K562 (cell line): ENCODE measurements at regions not wholly inside any gene's neighbourhood (a gene's known extent, or its start where the extent isn't known, plus 50 kb on each side); places are given as distances from the start of the nearest gene placed in this dataset.

Source experiments
- ATAC-seq: fragments of 200-7000 bp; cut with Tn5 transposase; 3 replicates; pipeline ENCODE4 v1.9.1; 2020; ENCODE audit warnings: moderate library complexity
- BruUV-seq: library from RNA; stranded (reverse); fragments of 400-500 nt; replicated peaks from 2 replicates; lab custom pipeline; 2021; lab: Mats Ljungman, UMichigan
- CTCF ChIA-PET: fragments of 300-600 bp; formaldehyde crosslinking; extraction: SDS; loops from one replicate; lab custom pipeline; 2021; ENCODE audit warnings: low intra/inter-chr PET ratio; lab: Yijun Ruan, JAX
- POLR2A ChIA-PET: fragments of 300-600, 350-650 bp; sonication (Branson Sonifier 250); formaldehyde crosslinking; extraction: SDS; loops from one replicate; lab custom pipeline; 2021; ENCODE audit warnings: antibody characterized with exemption, inconsistent platforms; lab: Yijun Ruan, JAX
- DNase-seq, 4 experiments: peaks; one replicate each; pipeline versions ENCODE4 v3.0.0 to v3.0.0-alpha.2; 2011 to 2018; ENCODE audit warnings: low spot score in 3 of 4, mixed read lengths in 3 of 4; ENCODE audit errors: extremely low read depth in 1 of 4
- FAIRE-seq: peaks from 2 replicates; lab custom pipeline; 2011; peaks lifted over from hg19 to GRCh38; lab: Jason Lieb, UNC
- H2AFZ ChIP-seq: 2 replicates; pipeline ENCODE4 v1.6.0; 2011; ENCODE audit warnings: low read depth, low read length, control low read depth, inconsistent platforms
- H3K27ac ChIP-seq: fragments of 200-600 bp; 3 replicates; pipeline ENCODE4 v1.8.0; 2011; ENCODE audit warnings: low read depth, mild to moderate bottlenecking, control low read depth, inconsistent platforms, low read length, moderate library complexity, mixed read lengths; ENCODE audit errors: extremely low read depth
- H3K27me3 ChIP-seq, 2 experiments: fragments of 300-600 bp in 1 of 2; 2 replicates in 1 of 2; 3 replicates in 1 of 2; pipeline versions ENCODE4 v1.6.0 to v1.8.0; 2011; ENCODE audit warnings: inconsistent platforms in 2 of 2, low read length in 2 of 2, mild to moderate bottlenecking in 1 of 2, mixed read lengths in 1 of 2, moderate library complexity in 1 of 2; ENCODE audit not compliant: control insufficient read depth in 2 of 2, insufficient read depth in 2 of 2
- H3K36me3 ChIP-seq: fragments of 300-600 bp; 3 replicates; pipeline ENCODE4 v1.8.0; 2011; ENCODE audit warnings: mild to moderate bottlenecking, low read length, inconsistent platforms; ENCODE audit not compliant: control insufficient read depth, insufficient read depth
- H3K4me1 ChIP-seq, 2 experiments: fragments of 200-600 bp in 1 of 2; replicated peaks in 1 of 2; 2 replicates in 1 of 2; 3 replicates in 1 of 2; pipeline versions ENCODE4 v1.5.1 to v1.8.0; 2011; ENCODE audit warnings: inconsistent platforms in 2 of 2, low read length in 2 of 2, mild to moderate bottlenecking in 1 of 2, mixed read lengths in 1 of 2, moderate library complexity in 1 of 2; ENCODE audit not compliant: control insufficient read depth in 2 of 2, insufficient read depth in 2 of 2
- H3K4me2 ChIP-seq: 2 replicates; pipeline ENCODE4 v1.6.1; 2011; ENCODE audit warnings: low read length, control low read depth, inconsistent platforms, mixed read lengths; ENCODE audit not compliant: insufficient read depth
- H3K4me3 ChIP-seq: fragments of 200-600 bp; sonication (generic), shearing (Covaris generic); 2 replicates; pipeline ENCODE4 v1.5.1; 2016; ENCODE audit warnings: control low read depth, inconsistent platforms
- H3K79me2 ChIP-seq: fragments of 200-600 bp; 3 replicates; pipeline ENCODE4 v1.8.0; 2011; ENCODE audit warnings: low read length, inconsistent platforms; ENCODE audit not compliant: control insufficient read depth, insufficient read depth
- H3K9ac ChIP-seq, 2 experiments: 2 replicates each; pipeline versions ENCODE4 v1.6.0 to v1.6.1; 2011; ENCODE audit warnings: low read depth in 2 of 2, low read length in 2 of 2, control low read depth in 1 of 2, inconsistent platforms in 1 of 2, mild to moderate bottlenecking in 1 of 2, mixed read lengths in 1 of 2; ENCODE audit not compliant: insufficient read depth in 1 of 2
- H3K9me1 ChIP-seq: one replicate; pipeline ENCODE4 v1.6.0; 2011; ENCODE audit warnings: inconsistent platforms, mild to moderate bottlenecking, low read length, moderate library complexity; ENCODE audit not compliant: control insufficient read depth, insufficient read depth
- H3K9me3 ChIP-seq: replicated peaks from 2 replicates; pipeline ENCODE4 v1.5.1; 2011; ENCODE audit warnings: low read depth, low read length, inconsistent platforms; ENCODE audit not compliant: control insufficient read depth, insufficient read depth
- H4K20me1 ChIP-seq: replicated peaks from 2 replicates; pipeline ENCODE4 v1.6.1; 2011; ENCODE audit warnings: low read length, inconsistent platforms, mixed read lengths; ENCODE audit not compliant: control insufficient read depth, insufficient read depth
- ADNP ChIP-seq: fragments of 200-800 bp; sonication (Bioruptor generic); IDR thresholded peaks from 2 replicates; pipeline ENCODE4 v1.6.1; 2016; ENCODE audit warnings: missing genetic modification characterization, missing compliant biosample characterization
- CTCFL ChIP-seq: IDR thresholded peaks from 2 replicates; pipeline ENCODE4 v1.6.1; 2011; ENCODE audit warnings: borderline replicate concordance, low read depth, mild to moderate bottlenecking, moderate library complexity, low read length; ENCODE audit not compliant: insufficient read depth, poor library complexity, severe bottlenecking
- FOXP1 ChIP-seq: sonication (generic); formaldehyde crosslinking; IDR thresholded peaks from 2 replicates; pipeline ENCODE4 v1.8.0; 2022; ENCODE audit warnings: mild to moderate bottlenecking, missing genetic modification reagents
- MCM3 ChIP-seq: fragments of 450-650 bp; IDR thresholded peaks from 2 replicates; pipeline ENCODE4 v1.6.1; 2016
- NCOA2 ChIP-seq, 2 experiments: fragments of 450-650 bp; IDR thresholded peaks; 2 replicates each; pipeline ENCODE4 v1.6.1; 2018; ENCODE audit warnings: mild to moderate bottlenecking in 2 of 2, moderate library complexity in 1 of 2; ENCODE audit not compliant: partially characterized antibody in 2 of 2
- RBFOX2 ChIP-seq: fragments of 200-400 bp; formaldehyde crosslinking; IDR thresholded peaks from 2 replicates; pipeline ENCODE4 v1.6.1; 2017; ENCODE audit warnings: low read depth, mild to moderate bottlenecking, low read length, moderate library complexity
- RBM34 ChIP-seq: fragments of 200-400 bp; formaldehyde crosslinking; IDR thresholded peaks from 2 replicates; pipeline ENCODE4 v1.6.1; 2018; ENCODE audit warnings: low read length, borderline replicate concordance; ENCODE audit not compliant: insufficient read depth
- RBM39 ChIP-seq: fragments of 200-400 bp; formaldehyde crosslinking; optimal IDR thresholded peaks from 2 replicates; pipeline ENCODE3; 2018; ENCODE audit warnings: low read depth, low read length
- RHOXF2B ChIP-seq: fragments of 250-450 bp; sonication (Bioruptor Pico); conservative IDR thresholded peaks from 2 replicates; pipeline ENCODE4 v1.5.1; 2021
- TAF1 ChIP-seq: IDR thresholded peaks from 2 replicates; pipeline ENCODE4 v1.6.1; 2011; ENCODE audit warnings: mild to moderate bottlenecking, low read length, moderate library complexity; ENCODE audit not compliant: insufficient read depth, control insufficient read depth, severe bottlenecking; ENCODE audit errors: extremely low read depth
- ZBTB9 ChIP-seq: fragments of 450-650 bp; formaldehyde crosslinking; IDR thresholded peaks from 2 replicates; pipeline ENCODE4 v1.4.0; 2020; ENCODE audit warnings: mild to moderate bottlenecking, moderate library complexity
- ZNF347 ChIP-seq: fragments of 450-650 bp; formaldehyde crosslinking; IDR thresholded peaks from 2 replicates; pipeline ENCODE4 v1.4.0; 2020; ENCODE audit warnings: low read depth, mild to moderate bottlenecking, moderate library complexity
- ZNF583 ChIP-seq: fragments of 250-450 bp; sonication (Bioruptor Pico); IDR thresholded peaks from 2 replicates; pipeline ENCODE4 v1.4.0; 2020
- ZNF717 ChIP-seq: fragments of 250-450 bp; sonication (Bioruptor Pico); IDR thresholded peaks from 2 replicates; pipeline ENCODE4 v1.5.0; 2021
- ZNF79 ChIP-seq: fragments of 250-450 bp; sonication (Bioruptor Pico); IDR thresholded peaks from 2 replicates; pipeline ENCODE4 v1.4.0; 2020; ENCODE audit warnings: low read depth, mild to moderate bottlenecking, moderate library complexity
- WGBS: fragments of 100-300 bp; shearing (Covaris generic); methylation state at CpG from one replicate; pipeline ENCODE4 v1.1.6; 2016; ENCODE audit warnings: low coverage, mixed read lengths; ENCODE audit not compliant: insufficient coverage; ENCODE audit errors: missing lambda C conversion rate; 5-methylcytosine and 5-hydroxymethylcytosine counted together
- in situ Hi-C: fragments of 300-500 bp; cut with MboI; formaldehyde crosslinking; loops from 4 replicates; pipeline ENCODE4 v1.15.0; 2018; ENCODE audit warnings: inconsistent platforms, mixed read lengths
- intact Hi-C: fragments of 100-400 bp; cut with micrococcal nuclease; formaldehyde crosslinking; loops from 2 replicates; pipeline ENCODE4 v1.14.2; 2022

DNA sequence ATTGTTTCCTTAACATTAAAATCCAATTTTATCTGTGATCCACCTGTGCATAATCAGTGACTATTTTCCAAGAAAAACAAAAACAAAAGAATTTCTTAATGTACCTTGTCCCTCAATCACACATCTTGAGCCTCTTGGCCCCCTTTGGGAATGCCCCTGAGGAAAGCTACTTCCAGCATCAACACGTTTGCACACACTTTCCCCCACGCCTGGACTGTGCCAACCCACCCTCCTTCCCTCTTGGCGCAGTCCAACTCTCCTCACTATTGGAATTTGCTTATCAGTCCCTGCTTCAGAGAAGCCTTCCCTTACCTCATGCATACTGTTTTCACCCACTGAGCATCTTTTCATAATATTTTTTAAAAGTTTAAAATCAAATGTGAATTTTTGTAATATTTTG, 389.4 kb upstream of the NRSN1 start:
- in situ Hi-C loops (no loop called here), intact Hi-C loops (no loop called here)
- FAIRE-seq (no peak), DNase-seq (no peak), ATAC-seq (no peak)
- no peak for TF ChIP-seq ZNF347 (CRISPR knock-in tag)
- no peak overlapping the region for H3K4me3 ChIP-seq
- no peak overlapping the region for H2AFZ ChIP-seq
- H3K27me3 ChIP-seq = no peaks in the 10 kb centered on the region
- H3K9ac ChIP-seq = no peak overlapping the region
- no peaks in the 10 kb centered on the region for H3K79me2 ChIP-seq
- ChIA-PET CTCF (no interaction called here), POLR2A (no interaction called here)
- H3K4me2 ChIP-seq = no peak overlapping the region
- no peaks in the 10 kb centered on the region for H3K36me3 ChIP-seq
- 0 out of 2 replicates have a peak, but pooled peaks cover 3% of the 10 kb centered on the region for H3K9me3 ChIP-seq
- H4K20me1 ChIP-seq = no peaks in the 10 kb centered on the region
- BruUV-seq = no TSS peak
- 0% methylated on average over 3 of the region's 3 CpGs for WGBS
- H3K9me1 ChIP-seq = no peaks in the 10 kb centered on the region
- no peaks in the 10 kb centered on the region for H3K4me1 ChIP-seq
- H3K27ac ChIP-seq = no peak overlapping the region

- intact Hi-C loops = no loop called here
- ATAC-seq (no peak), FAIRE-seq (no peak), DNase-seq (no peak)
- Histone ChIP-seq H3K4me1 (no peaks in the 10 kb centered on the region), H3K4me2 (no peak overlapping the region), H3K27ac (no peak overlapping the region), H3K9me3 (no peaks in the 10 kb centered on the region; the same call in 1 of the 2 replicates), H3K4me3 (no peak overlapping the region), H3K79me2 (no peaks in the 10 kb centered on the region), H3K36me3 (no peaks in the 10 kb centered on the region), H2AFZ (no peak overlapping the region), H3K27me3 (no peaks in the 10 kb centered on the region), H3K9ac (no peak overlapping the region), H3K9me1 (no peaks in the 10 kb centered on the region), H4K20me1 (no peaks in the 10 kb centered on the region)
- BruUV-seq = no TSS peak
- in situ Hi-C loops = no loop called here
- ChIA-PET POLR2A (no interaction called here), CTCF (no interaction called here)
- 5% methylated on average over 5 of the region's 5 CpGs for WGBS
- TF ChIP-seq NCOA2 (IDR thresholded peaks at IDR 0.05; ENCODE audit: partially characterized antibody in 2 of 2) = no peak
- no peak for TF ChIP-seq ADNP (tag)
- TF ChIP-seq MCM3 = no peak
- TF ChIP-seq RBFOX2 = no peak
- TF ChIP-seq RBM34 = no peak
- no peak for TF ChIP-seq ZBTB9 (CRISPR knock-in tag)
- no peak for TF ChIP-seq TAF1
- TF ChIP-seq RHOXF2B = no peak
- no peak for TF ChIP-seq FOXP1 (CRISPR knock-in tag)
- no peak for TF ChIP-seq ZNF79
- TF ChIP-seq ZNF583 (CRISPR knock-in tag) = no peak
- no peak for TF ChIP-seq ZNF717 (CRISPR knock-in tag)
- no peak for TF ChIP-seq RBM39
- no peak for TF ChIP-seq CTCFL
These were observed 378.8 kb upstream of the NRSN1 start for GRCh38 chr6:23747239-23747638.
